ENCODE measurements at regions not wholly inside any gene's neighbourhood (a gene's known extent, or its start where the extent isn't known, plus 50 kb on each side); places are given as distances from the start of the nearest gene placed in this dataset.

GRCh38 chr19:46927106-46927505, 66.3 kb downstream of the ARHGAP35 start:
- H3K4me1 Mint-ChIP-seq = peaks cover 53% of the 10 kb centered on the region
- H3K27me3 Mint-ChIP-seq = no peaks in the 10 kb centered on the region
- no peak overlapping the region for H3K4me3 Mint-ChIP-seq
- CTCF ChIA-PET = interaction anchor here (0.7 to 4.4 kb wide), 8 partner anchors 9 to 86 kb away, joined by 3 to 17 read pairs (median 3); no protein-coding TSS in a partner anchor
- H3K27ac Mint-ChIP-seq = no peak overlapping the region
- ATAC-seq (no peak), DNase-seq (no peak)
- peaks cover 10% of the 10 kb centered on the region for H3K36me3 Mint-ChIP-seq
- no peaks in the 10 kb centered on the region for H3K9me3 Mint-ChIP-seq (ENCODE audit: low read depth)

GRCh38 chr19:46927893-46928292, 67.1 kb downstream of the ARHGAP35 start:
- H3K4me1 Mint-ChIP-seq = peaks cover 53% of the 10 kb centered on the region
- DNase-seq (no peak), ATAC-seq (no peak)
- no peaks in the 10 kb centered on the region for H3K27me3 Mint-ChIP-seq
- peaks cover 3% of the 10 kb centered on the region for H3K36me3 Mint-ChIP-seq
- no peak overlapping the region for H3K4me3 Mint-ChIP-seq
- CTCF ChIA-PET = interaction anchor here (0.7 to 4.4 kb wide), 7 partner anchors 27 to 85 kb away, joined by 3 to 17 read pairs (median 3); no protein-coding TSS in a partner anchor
- H3K27ac Mint-ChIP-seq = peak overlapping the region; percentile 25
- no peaks in the 10 kb centered on the region for H3K9me3 Mint-ChIP-seq (ENCODE audit: low read depth)

DNA sequence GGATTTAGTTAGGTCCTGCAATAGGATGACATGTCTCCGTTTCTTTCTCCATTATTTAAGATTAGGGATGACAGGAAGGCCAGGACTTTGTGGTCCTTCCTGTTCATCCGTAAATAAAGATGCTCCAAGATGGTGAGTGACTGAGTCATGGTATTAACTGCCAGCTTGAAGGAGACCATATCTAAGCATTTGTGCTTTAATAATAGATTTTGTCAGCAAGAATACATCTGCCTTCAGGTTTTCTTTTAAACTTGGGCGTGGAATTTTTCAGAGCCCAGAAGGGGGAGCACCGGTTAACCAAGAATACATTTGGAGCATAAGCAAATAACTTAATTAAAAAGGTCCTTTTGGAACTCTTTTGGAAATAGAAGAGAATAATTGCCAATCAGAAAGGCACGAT, 68.2 kb downstream of the ARHGAP35 start:
- H3K9me3 Mint-ChIP-seq (ENCODE audit: low read depth) = no peaks in the 10 kb centered on the region
- no peaks in the 10 kb centered on the region for H3K27me3 Mint-ChIP-seq
- DNase-seq (no peak), ATAC-seq (no peak)
- H3K27ac Mint-ChIP-seq = no peak overlapping the region
- no peak overlapping the region for H3K4me3 Mint-ChIP-seq
- peaks cover 58% of the 10 kb centered on the region for H3K4me1 Mint-ChIP-seq
- H3K36me3 Mint-ChIP-seq = peaks cover 3% of the 10 kb centered on the region
- CTCF ChIA-PET = interaction anchor here (0.8 to 1.4 kb wide), 2 partner anchors 18 to 49 kb away, joined by 3 read pairs; no protein-coding TSS in a partner anchor

GRCh38 chr19:46931202-46931601, 70.4 kb downstream of the ARHGAP35 start:
- H3K4me3 Mint-ChIP-seq = no peak overlapping the region
- H3K36me3 Mint-ChIP-seq = no peaks in the 10 kb centered on the region
- no peaks in the 10 kb centered on the region for H3K9me3 Mint-ChIP-seq (ENCODE audit: low read depth)
- H3K4me1 Mint-ChIP-seq = peaks cover 54% of the 10 kb centered on the region
- DNase-seq = no peak
- H3K27ac Mint-ChIP-seq = no peak overlapping the region
- H3K27me3 Mint-ChIP-seq = no peaks in the 10 kb centered on the region
- ATAC-seq = no peak
- CTCF ChIA-PET = interaction anchor here (0.7 kb wide), 1 partner anchor 185 kb away, joined by 3 read pairs; no protein-coding TSS in a partner anchor

DNA sequence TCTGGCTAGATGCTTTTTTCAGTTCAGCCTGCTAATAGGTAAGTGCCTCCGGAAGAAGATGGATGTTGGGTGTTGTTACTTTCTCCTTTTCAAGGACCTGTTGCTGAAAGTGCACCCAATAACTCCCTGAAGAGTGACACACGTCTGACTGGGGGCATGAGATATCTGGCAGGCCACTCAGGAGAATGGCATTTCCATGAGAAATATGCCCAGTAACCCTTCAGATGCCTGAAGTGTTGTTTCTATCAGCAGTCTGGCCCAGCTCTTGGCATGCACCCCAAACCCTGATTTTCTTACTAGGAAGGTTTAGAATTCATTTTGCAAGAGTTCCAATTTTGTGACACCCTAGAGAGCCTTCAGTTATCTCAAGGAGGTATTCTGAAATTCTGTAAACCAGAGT, 71.5 kb downstream of the ARHGAP35 start:
- H3K9me3 Mint-ChIP-seq (ENCODE audit: low read depth) = no peaks in the 10 kb centered on the region

GRCh38 chr19:46935066-46935663, 74.4 kb downstream of the ARHGAP35 start:
- CTCF ChIA-PET = interaction anchor here (1.9 kb wide), 1 partner anchor 56 kb away, joined by 6 read pairs; no protein-coding TSS in a partner anchor
- peak; percentile 56 for ATAC-seq
- peaks cover 54% of the 10 kb centered on the region for H3K4me1 Mint-ChIP-seq

More for the DNA sequence above, 71.5 kb downstream of the ARHGAP35 start:
- Mint-ChIP-seq H3K4me1 (peaks cover 55% of the 10 kb centered on the region), H3K27me3 (no peaks in the 10 kb centered on the region), H3K27ac (no peak overlapping the region), H3K36me3 (peaks cover 5% of the 10 kb centered on the region), H3K4me3 (no peak overlapping the region)
- no peak for DNase-seq
- CTCF ChIA-PET = interaction anchor here (0.6 to 1.1 kb wide), 4 partner anchors 10 to 123 kb away, joined by 3 to 4 read pairs (median 3); no protein-coding TSS in a partner anchor
- ATAC-seq = no peak

GRCh38 chr19:46943150-46943946, 76.3 kb upstream of the NPAS1 start:
- Mint-ChIP-seq H3K4me1 (peaks cover 23% of the 10 kb centered on the region), H3K27me3 (no peaks in the 10 kb centered on the region), H3K9me3 (ENCODE audit: low read depth) (no peaks in the 10 kb centered on the region), H3K36me3 (peaks cover 19% of the 10 kb centered on the region), H3K27ac (no peak overlapping the region), H3K4me3 (no peak overlapping the region)
- CTCF ChIA-PET = interaction anchor here (1.0 to 2.3 kb wide), 5 partner anchors 10 to 70 kb away, joined by 3 to 10 read pairs (median 3); no protein-coding TSS in a partner anchor
- ATAC-seq (no peak), DNase-seq (no peak)

More at GRCh38 chr19:46935066-46935663, 74.4 kb downstream of the ARHGAP35 start:
- no peak for DNase-seq
- H3K9me3 Mint-ChIP-seq (ENCODE audit: low read depth) = no peaks in the 10 kb centered on the region
- H3K27ac Mint-ChIP-seq = peak overlapping the region; percentile 78
- peak overlapping the region; percentile 39 for H3K4me3 Mint-ChIP-seq
- H3K36me3 Mint-ChIP-seq = peaks cover 19% of the 10 kb centered on the region
- H3K27me3 Mint-ChIP-seq = no peaks in the 10 kb centered on the region

DNA sequence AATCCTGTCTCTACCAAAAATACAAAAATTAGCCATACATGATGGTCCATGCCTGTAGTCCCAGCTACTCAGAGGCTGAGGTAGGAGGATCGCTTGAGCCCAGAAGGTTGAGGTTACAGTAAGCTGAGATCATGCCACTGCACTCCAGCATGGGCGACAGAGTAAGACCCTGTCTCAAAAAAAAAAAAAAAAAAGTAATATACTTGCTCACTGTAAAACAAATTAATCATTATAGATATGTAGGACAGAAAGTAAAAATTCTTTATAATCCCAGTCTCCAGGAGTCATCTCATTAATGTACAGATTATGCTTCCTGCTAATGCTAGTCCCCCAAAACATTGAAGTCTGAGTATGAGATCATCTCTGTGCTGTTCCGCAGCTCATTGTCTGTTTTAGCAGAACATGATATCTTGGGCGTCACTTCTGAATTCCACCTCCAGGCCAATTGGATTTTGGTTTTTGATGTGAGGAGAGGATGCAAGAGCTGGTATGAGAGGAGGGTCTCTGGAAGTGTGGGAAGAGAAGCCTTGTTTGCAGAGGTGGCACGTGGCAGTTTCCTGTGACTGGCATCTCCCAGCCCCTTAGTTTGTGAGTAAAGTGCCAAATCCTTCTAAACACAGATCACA, 75.4 kb upstream of the NPAS1 start:
- peaks cover 22% of the 10 kb centered on the region for H3K4me1 Mint-ChIP-seq
- no peak overlapping the region for H3K27ac Mint-ChIP-seq
- H3K27me3 Mint-ChIP-seq = no peaks in the 10 kb centered on the region

GRCh38 chr19:46944918-46945628, 74.6 kb upstream of the NPAS1 start:
- peak; percentile 45 for ATAC-seq
- Mint-ChIP-seq H3K36me3 (peaks cover 21% of the 10 kb centered on the region), H3K27ac (peak overlapping the region; percentile 54), H3K4me1 (peaks cover 27% of the 10 kb centered on the region), H3K9me3 (ENCODE audit: low read depth) (no peaks in the 10 kb centered on the region), H3K27me3 (no peaks in the 10 kb centered on the region), H3K4me3 (no peak overlapping the region)
- CTCF ChIA-PET = interaction anchor here (0.5 to 2.3 kb wide), 5 partner anchors 10 to 299 kb away, joined by 3 to 10 read pairs (median 3); no protein-coding TSS in a partner anchor
- DNase-seq = no peak

More for the DNA sequence above, 75.4 kb upstream of the NPAS1 start:
- CTCF ChIA-PET = interaction anchor here (1.1 to 2.3 kb wide), 2 partner anchors 10 to 300 kb away, joined by 3 to 10 read pairs; no protein-coding TSS in a partner anchor
- no peaks in the 10 kb centered on the region for H3K9me3 Mint-ChIP-seq (ENCODE audit: low read depth)
- no peak overlapping the region for H3K4me3 Mint-ChIP-seq
- ATAC-seq (no peak), DNase-seq (no peak)
- peaks cover 20% of the 10 kb centered on the region for H3K36me3 Mint-ChIP-seq

- DNase-seq = no peak
- ATAC-seq = no peak
- Mint-ChIP-seq H3K27me3 (no peaks in the 10 kb centered on the region), H3K36me3 (peaks cover 19% of the 10 kb centered on the region), H3K4me3 (no peak overlapping the region), H3K27ac (no peak overlapping the region), H3K4me1 (peaks cover 35% of the 10 kb centered on the region), H3K9me3 (ENCODE audit: low read depth) (no peaks in the 10 kb centered on the region)
- CTCF ChIA-PET = interaction anchor here (0.9 to 2.3 kb wide), 3 partner anchors 9 to 87 kb away, joined by 3 to 10 read pairs (median 7); no protein-coding TSS in a partner anchor
Measured at GRCh38 chr19:46945694-46946489, 73.7 kb upstream of the NPAS1 start.

DNA sequence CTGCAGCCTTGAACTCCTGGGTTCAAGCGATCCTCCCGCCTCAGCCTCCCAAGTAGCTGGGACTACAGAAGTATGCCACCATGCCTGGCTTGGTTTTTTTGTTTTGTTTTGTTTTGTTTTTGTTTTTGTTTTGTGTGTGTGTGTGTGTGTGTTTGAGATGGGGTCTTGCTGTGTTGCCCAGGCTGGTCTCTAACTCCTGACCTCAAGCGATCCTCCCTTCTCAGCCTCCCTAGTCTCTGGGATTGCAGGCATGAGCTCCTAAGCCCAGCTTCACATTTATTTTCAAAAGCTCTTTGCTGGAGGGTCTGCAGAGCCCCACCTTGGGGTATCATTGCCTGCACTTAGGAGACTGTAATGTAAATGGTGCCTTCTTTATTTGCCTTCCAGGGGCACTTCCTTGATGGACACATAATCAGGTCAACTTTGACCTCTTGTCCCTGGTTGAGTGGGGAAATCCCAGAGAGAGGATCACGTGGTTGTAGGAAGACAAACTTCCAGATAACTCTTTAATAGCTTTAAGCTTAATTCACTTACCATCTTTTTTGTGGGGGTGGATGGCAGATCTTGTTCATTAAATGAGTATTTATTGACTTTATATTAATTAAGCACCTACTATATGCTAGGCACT, 72.9 kb upstream of the NPAS1 start:
- no peaks in the 10 kb centered on the region for H3K9me3 Mint-ChIP-seq (ENCODE audit: low read depth)
- DNase-seq (no peak), ATAC-seq (no peak)
- H3K4me1 Mint-ChIP-seq = peaks cover 44% of the 10 kb centered on the region
- no peak overlapping the region for H3K27ac Mint-ChIP-seq
- H3K4me3 Mint-ChIP-seq = no peak overlapping the region
- CTCF ChIA-PET = interaction anchor here (0.8 kb wide), 1 partner anchor 18 kb away, joined by 3 read pairs; no protein-coding TSS in a partner anchor
- no peaks in the 10 kb centered on the region for H3K27me3 Mint-ChIP-seq
- peaks cover 18% of the 10 kb centered on the region for H3K36me3 Mint-ChIP-seq
